ENCODE measurements at regions not wholly inside any gene's neighbourhood (a gene's known extent, or its start where the extent isn't known, plus 50 kb on each side); places are given as distances from the start of the nearest gene placed in this dataset.

DNA sequence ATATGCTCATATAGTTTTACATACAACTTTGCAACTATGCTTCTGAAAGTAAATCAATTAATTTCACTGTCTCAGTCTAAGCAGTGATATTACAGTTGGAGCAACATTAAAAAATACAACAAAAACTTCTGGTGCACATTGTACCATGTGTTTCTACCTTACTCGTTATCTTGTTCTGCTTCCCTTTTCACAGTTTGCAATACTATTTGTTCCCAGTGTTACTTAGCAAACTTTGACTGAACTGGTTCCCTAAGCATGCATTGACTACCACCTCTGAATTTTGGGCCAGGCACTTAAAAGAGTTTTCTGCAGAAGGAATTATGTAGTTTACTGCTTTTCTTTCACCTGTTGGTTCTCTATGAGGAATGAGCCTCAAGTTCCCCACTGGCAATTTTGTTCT lies 152.7 kb downstream of the SEC61B start:
- no peak overlapping the region for H2BK120ac ChIP-seq (ENCODE audit: low read depth, low read length, poor library complexity, severe bottlenecking)
- no peaks in the 10 kb centered on the region for H3K79me2 ChIP-seq (ENCODE audit: insufficient read depth, low read length)
- H3K4ac ChIP-seq (ENCODE audit: low read depth, low read length): no peak overlapping the region
- Mint-ChIP-seq H3K36me3 (ENCODE audit: insufficient read depth in 1 of 3, low read depth in 3 of 3) (no peaks in the 10 kb centered on the region), H3K27ac (no peak overlapping the region), H3K4me1 (peaks cover 5 to 12% of the 10 kb centered on the region in 2 experiments), H3K9me3 (no peaks in the 10 kb centered on the region), H3K4me3 (no peak overlapping the region), H3K27me3 (ENCODE audit: low read depth) (peaks cover 3% of the 10 kb centered on the region; the same call in 1 of the 2 replicates)
- H3K23ac ChIP-seq (ENCODE audit: insufficient read length, low read depth, low read length): no peak overlapping the region
- H2BK12ac ChIP-seq (ENCODE audit: insufficient read length, low read depth, low read length): no peak overlapping the region
- H3K79me1 ChIP-seq (ENCODE audit: insufficient read depth, low read depth, low read length, poor library complexity, severe bottlenecking): no peaks in the 10 kb centered on the region
- no peak overlapping the region for H3K56ac ChIP-seq (ENCODE audit: insufficient read length, low read depth, low read length)
- no peak overlapping the region for H3K14ac ChIP-seq (ENCODE audit: insufficient read depth, low read length)
- H4K5ac ChIP-seq (ENCODE audit: insufficient read length, low read depth, low read length): no peak overlapping the region
- no peak overlapping the region for H4K91ac ChIP-seq (ENCODE audit: insufficient read length, low read depth, low read length)
- H3K27me3 ChIP-seq (ENCODE audit: insufficient read depth, low read length): no peaks in the 10 kb centered on the region
- H2BK5ac ChIP-seq (ENCODE audit: insufficient read length, low read length): no peak overlapping the region
- H3K9ac ChIP-seq (ENCODE audit: extremely low read depth, insufficient read length, low read length): no peak overlapping the region
- H3K4me1 ChIP-seq (ENCODE audit: insufficient read depth, low read length): no peaks in the 10 kb centered on the region
- H2BK15ac ChIP-seq (ENCODE audit: low read depth, low read length): no peak overlapping the region
- no peak overlapping the region for H4K8ac ChIP-seq (replicated peaks; ENCODE audit: insufficient read length, low read depth, low read length)
- no peak overlapping the region for H3K4me2 ChIP-seq (ENCODE audit: insufficient read depth, insufficient read length, low read length)
- no peak for DNase-seq
- no peak overlapping the region for H2AFZ ChIP-seq (ENCODE audit: low read length)
- no peak overlapping the region for H3K18ac ChIP-seq (ENCODE audit: insufficient read length, low read depth, low read length)
- H3T11ph ChIP-seq (ENCODE audit: low read length): no peak overlapping the region
- H3K27ac ChIP-seq (ENCODE audit: insufficient read length, low read depth, low read length): no peak overlapping the region
- no CpG with 5 or more reads among the region's 1 CpG for WGBS (ENCODE audit: extremely low coverage, insufficient read length, low lambda C conversion rate)
- H2BK20ac ChIP-seq (ENCODE audit: low read depth, low read length, poor library complexity, severe bottlenecking): no peak overlapping the region
- H2AK5ac ChIP-seq (ENCODE audit: insufficient read length, low read length): no peak overlapping the region
- no peaks in the 10 kb centered on the region for H4K20me1 ChIP-seq (ENCODE audit: control insufficient read depth, insufficient read depth, insufficient read length)
- TF ChIP-seq, protein P1, sequence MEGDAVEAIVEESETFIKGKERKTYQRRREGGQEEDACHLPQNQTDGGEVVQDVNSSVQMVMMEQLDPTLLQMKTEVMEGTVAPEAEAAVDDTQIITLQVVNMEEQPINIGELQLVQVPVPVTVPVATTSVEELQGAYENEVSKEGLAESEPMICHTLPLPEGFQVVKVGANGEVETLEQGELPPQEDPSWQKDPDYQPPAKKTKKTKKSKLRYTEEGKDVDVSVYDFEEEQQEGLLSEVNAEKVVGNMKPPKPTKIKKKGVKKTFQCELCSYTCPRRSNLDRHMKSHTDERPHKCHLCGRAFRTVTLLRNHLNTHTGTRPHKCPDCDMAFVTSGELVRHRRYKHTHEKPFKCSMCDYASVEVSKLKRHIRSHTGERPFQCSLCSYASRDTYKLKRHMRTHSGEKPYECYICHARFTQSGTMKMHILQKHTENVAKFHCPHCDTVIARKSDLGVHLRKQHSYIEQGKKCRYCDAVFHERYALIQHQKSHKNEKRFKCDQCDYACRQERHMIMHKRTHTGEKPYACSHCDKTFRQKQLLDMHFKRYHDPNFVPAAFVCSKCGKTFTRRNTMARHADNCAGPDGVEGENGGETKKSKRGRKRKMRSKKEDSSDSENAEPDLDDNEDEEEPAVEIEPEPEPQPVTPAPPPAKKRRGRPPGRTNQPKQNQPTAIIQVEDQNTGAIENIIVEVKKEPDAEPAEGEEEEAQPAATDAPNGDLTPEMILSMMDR (conservative IDR thresholded peaks at IDR 0.05): no peak
- H3K23me2 ChIP-seq (ENCODE audit: insufficient read length, low read depth, low read length, poor library complexity, severe bottlenecking): no peaks in the 10 kb centered on the region
- H3K9me3 ChIP-seq (ENCODE audit: control insufficient read depth, low read depth, low read length): no peaks in the 10 kb centered on the region
